Transverse colon (tissue), 4 donors: ENCODE measurements at regions not wholly inside any gene's neighbourhood (a gene's known extent, or its start where the extent isn't known, plus 50 kb on each side); places are given as distances from the start of the nearest gene placed in this dataset.

Experiments
- EP300 ChIP-seq: sonication (generic); formaldehyde crosslinking; IDR thresholded peaks from one replicate; pipeline ENCODE4 v1.6.1; 2017; ENCODE audit warnings: antibody characterized with exemption, low read depth
- POLR2A ChIP-seq: fragments of 450-650 bp; IDR thresholded peaks from one replicate; pipeline ENCODE4 v1.6.1; 2016; ENCODE audit warnings: antibody characterized with exemption, mild to moderate bottlenecking, moderate library complexity
- POLR2AphosphoS5 ChIP-seq, 3 donors: sonication (generic); formaldehyde crosslinking; IDR thresholded peaks; one replicate each; pipeline ENCODE4 v1.6.1; 2016; ENCODE audit warnings: antibody characterized with exemption in 3 of 3
- TF ChIP-seq, protein P1 (sequence below), 5 experiments: fragments of 200-600 bp in 3 of 5; fragments of 450-650 bp in 2 of 5; sonication (generic) in 3 of 5; IDR thresholded peaks; 1 replicate in 2 of 5; 2 replicates in 3 of 5; pipeline ENCODE4 v1.5.1; 2016 to 2017; ENCODE audit warnings: antibody characterized with exemption in 5 of 5, inconsistent platforms in 3 of 5, mild to moderate bottlenecking in 2 of 5, moderate library complexity in 1 of 5

DNA sequence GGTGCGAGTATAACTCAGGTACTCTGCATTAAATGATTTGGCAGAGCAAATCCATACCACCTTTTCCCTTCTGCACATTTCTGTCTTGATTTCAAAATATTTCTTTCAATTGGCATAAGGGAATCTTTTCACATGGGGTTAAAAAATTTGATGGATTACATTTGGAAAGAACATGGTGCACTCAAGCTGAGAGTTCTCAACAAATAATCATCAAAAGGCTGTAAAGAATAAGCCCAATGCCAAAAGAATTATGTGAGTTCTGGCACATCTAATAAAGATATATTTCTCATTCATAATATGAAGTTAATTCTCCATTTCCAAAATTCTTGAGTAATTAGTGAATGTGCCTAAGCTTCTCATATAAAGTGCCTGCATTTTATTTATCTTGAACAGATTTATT is 223.1 kb downstream of the GPR37 start:
- TF ChIP-seq POLR2AphosphoS5 (IDR thresholded peaks at IDR 0.05) (no peak), POLR2A (no peak), EP300 (no peak)
- TF ChIP-seq, protein P1, sequence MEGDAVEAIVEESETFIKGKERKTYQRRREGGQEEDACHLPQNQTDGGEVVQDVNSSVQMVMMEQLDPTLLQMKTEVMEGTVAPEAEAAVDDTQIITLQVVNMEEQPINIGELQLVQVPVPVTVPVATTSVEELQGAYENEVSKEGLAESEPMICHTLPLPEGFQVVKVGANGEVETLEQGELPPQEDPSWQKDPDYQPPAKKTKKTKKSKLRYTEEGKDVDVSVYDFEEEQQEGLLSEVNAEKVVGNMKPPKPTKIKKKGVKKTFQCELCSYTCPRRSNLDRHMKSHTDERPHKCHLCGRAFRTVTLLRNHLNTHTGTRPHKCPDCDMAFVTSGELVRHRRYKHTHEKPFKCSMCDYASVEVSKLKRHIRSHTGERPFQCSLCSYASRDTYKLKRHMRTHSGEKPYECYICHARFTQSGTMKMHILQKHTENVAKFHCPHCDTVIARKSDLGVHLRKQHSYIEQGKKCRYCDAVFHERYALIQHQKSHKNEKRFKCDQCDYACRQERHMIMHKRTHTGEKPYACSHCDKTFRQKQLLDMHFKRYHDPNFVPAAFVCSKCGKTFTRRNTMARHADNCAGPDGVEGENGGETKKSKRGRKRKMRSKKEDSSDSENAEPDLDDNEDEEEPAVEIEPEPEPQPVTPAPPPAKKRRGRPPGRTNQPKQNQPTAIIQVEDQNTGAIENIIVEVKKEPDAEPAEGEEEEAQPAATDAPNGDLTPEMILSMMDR (IDR thresholded peaks at IDR 0.05) = no peak
